SH-SY5Y (cell line): ENCODE measurements at regions not wholly inside any gene's neighbourhood (a gene's known extent, or its start where the extent isn't known, plus 50 kb on each side); places are given as distances from the start of the nearest gene placed in this dataset.

ENCODE experiments used
- GATA2 ChIP-seq: IDR thresholded peaks from 2 replicates; pipeline ENCODE4 v1.6.1; 2011; ENCODE audit warnings: mild to moderate bottlenecking, low read depth, low read length
- GATA3 ChIP-seq: IDR thresholded peaks from 2 replicates; pipeline ENCODE4 v1.6.1; 2011; ENCODE audit warnings: low read depth, mild to moderate bottlenecking, low read length, moderate library complexity

GRCh38 chr5:93967923-93968322 is 226.5 kb upstream of the POU5F2 start:
- TF ChIP-seq GATA2 (no peak), GATA3 (no peak)
